GM13977 (cell line): ENCODE measurements at regions not wholly inside any gene's neighbourhood (a gene's known extent, or its start where the extent isn't known, plus 50 kb on each side); places are given as distances from the start of the nearest gene placed in this dataset.

Experiments
- DNase-seq: peaks from one replicate; pipeline ENCODE4 v3.0.0; 2012; ENCODE audit warnings: low spot score
- in situ Hi-C: fragments of 300-500 bp; cut with MboI; formaldehyde crosslinking; loops from one replicate; pipeline ENCODE4 v1.12.0; 2022; ENCODE audit warnings: low sequenced_read_pairs, low pct_unique_long_range_greater_than_20kb, mixed read lengths, inconsistent platforms; ENCODE audit not compliant: unreplicated experiment
- TF ChIP-seq, protein P1 (sequence below): IDR thresholded peaks from 2 replicates; pipeline ENCODE4 v1.5.1; 2012; ENCODE audit warnings: mild to moderate bottlenecking, control low read depth; ENCODE audit not compliant: insufficient read depth; ENCODE audit errors: extremely low read depth, missing control alignments

DNA sequence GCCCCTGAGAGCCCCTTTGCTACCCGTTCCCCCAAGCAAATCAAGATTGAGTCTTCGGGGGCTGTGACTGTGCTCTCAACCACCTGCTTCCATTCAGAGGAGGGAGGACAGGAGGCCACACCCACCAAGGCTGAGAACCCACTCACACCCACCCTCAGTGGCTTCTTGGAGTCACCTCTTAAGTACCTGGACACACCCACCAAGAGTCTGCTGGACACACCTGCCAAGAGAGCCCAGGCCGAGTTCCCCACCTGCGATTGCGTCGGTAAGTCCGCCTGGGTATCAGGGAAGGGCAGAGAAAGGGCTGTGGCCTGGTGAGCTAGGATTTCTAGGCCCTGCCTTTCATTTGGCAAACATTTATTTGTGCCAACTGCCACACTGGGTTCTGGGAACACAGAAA is 63.4 kb downstream of the TET3 start:
- in situ Hi-C loops, result no loop called here
- TF ChIP-seq, protein P1, sequence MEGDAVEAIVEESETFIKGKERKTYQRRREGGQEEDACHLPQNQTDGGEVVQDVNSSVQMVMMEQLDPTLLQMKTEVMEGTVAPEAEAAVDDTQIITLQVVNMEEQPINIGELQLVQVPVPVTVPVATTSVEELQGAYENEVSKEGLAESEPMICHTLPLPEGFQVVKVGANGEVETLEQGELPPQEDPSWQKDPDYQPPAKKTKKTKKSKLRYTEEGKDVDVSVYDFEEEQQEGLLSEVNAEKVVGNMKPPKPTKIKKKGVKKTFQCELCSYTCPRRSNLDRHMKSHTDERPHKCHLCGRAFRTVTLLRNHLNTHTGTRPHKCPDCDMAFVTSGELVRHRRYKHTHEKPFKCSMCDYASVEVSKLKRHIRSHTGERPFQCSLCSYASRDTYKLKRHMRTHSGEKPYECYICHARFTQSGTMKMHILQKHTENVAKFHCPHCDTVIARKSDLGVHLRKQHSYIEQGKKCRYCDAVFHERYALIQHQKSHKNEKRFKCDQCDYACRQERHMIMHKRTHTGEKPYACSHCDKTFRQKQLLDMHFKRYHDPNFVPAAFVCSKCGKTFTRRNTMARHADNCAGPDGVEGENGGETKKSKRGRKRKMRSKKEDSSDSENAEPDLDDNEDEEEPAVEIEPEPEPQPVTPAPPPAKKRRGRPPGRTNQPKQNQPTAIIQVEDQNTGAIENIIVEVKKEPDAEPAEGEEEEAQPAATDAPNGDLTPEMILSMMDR, result no peak

DNA sequence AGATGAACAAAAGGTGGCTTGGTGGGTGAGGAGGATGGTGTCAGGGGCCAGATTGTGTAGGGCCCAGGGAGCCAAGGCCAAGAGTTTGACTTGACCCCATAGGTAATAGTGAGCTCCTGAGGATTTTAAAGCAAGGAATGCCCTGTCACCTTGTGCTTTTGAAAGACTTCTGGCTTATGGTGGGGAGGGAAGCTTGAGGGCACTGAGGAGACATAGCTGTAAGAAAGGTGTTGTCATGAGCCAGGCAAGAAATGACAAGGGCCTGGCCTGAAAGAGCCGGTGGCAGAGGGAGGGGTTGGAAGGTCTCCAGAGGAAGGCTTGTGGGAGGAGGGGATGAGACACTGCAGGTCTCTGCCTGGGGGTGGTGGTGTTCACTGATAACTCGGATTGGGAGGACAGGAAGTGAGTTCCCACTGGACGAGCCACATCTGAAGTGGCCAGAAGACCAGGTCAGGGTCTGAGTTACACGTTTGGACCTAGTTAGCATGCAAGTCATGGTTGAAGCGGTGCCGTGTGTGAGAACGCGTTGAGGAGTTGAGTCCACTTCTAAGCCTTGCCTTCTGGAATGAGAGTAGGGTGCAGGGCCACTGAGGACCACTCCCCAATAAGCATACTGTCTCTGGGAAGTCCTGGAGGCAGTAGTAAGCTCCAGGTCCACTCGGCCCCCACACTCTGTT is 64.3 kb downstream of the TET3 start:
- DNase-seq, result no peak
- in situ Hi-C loops, result no loop called here
- TF ChIP-seq, protein P1, result no peak

More for the DNA sequence above, 63.4 kb downstream of the TET3 start:
- DNase-seq, result no peak

DNA sequence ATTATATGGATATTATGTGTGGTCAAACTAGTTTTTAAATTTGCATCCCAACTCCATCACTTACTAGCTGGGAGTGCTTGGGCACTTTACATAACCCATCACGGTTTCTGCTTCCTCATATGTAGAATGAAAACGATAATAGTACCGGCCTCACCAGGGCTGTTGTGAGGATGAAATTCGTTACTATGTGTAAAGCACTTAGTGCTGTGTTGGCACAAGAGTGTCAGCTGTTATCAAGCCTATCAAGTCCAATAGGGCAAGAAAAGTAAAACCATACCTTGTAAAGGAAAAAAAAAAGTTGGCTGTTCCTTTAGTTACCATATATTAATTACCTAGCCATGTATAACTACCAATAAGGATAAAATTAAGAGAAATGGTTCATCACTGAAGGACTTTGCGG is 65.4 kb downstream of the TET3 start:
- TF ChIP-seq, protein P1, result no peak
- no peak for DNase-seq
- in situ Hi-C loops, result no loop called here

DNA sequence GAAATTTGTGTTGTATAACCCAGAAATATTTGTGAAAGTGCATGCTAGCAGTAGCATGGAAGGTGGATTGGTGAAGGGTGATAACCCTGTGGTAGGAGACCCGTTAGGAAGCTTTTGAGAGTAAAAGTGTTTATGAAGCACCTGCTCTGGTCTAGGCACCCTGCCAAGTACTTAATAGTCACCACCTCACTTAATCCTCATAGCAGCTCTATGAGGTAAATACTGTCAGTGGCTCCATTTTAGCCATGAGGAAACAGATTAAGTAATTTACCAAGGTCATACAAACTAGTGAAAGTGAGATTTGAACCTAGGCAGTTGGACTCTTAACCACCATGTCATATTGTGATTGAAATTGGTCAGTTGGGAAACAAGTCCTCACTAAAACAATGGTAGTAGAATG is 66.8 kb downstream of the TET3 start:
- TF ChIP-seq, protein P1, result no peak
- in situ Hi-C loops, result no loop called here
- DNase-seq, result no peak

DNA sequence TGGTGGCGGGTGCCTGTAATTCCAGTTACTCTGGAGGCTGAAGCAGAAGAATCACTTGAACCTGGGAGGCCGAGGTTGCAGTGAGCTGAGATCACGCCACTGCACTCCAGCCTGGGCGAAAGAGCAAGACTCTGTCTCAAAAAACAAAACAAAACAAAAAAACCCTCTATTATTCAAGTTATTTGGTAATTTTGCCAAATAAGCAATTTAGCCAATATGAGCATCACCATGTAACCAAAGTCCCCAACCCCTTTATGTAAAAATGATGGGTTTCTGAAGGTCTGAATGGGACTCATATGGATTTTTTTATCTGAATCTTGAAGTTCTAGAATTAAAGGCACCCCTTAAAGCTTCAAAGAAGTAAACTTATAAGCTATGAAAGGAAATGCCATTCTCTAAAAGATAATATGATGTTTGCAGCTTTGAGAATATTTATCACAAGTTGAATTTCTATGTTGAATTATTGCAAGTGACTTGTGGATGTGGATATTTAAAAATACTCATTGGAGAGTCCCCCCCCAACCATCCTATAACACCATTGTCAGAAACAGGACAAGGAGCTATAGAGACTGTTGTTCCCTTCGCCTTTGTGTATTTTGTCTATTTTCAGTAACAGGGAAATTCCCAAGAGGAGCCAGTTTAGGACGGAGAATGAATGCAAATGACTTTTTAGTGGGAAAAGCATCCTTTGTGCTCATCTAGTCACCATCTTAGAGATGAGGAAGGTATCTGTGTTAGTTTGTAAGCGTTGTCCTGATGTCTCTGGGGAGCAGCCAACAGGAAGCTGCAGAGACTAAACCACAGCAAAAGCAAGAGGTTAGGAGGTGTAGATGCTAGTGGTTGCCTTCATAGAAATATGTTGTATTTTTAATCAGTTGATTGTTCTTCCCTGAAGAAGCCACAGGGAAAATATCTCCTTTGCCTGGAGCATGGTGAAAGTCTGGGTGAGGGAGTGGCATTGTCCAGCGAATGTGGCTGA is 68.3 kb downstream of the TET3 start:
- in situ Hi-C loops, result no loop called here
- DNase-seq, result no peak
- TF ChIP-seq, protein P1, result no peak

DNA sequence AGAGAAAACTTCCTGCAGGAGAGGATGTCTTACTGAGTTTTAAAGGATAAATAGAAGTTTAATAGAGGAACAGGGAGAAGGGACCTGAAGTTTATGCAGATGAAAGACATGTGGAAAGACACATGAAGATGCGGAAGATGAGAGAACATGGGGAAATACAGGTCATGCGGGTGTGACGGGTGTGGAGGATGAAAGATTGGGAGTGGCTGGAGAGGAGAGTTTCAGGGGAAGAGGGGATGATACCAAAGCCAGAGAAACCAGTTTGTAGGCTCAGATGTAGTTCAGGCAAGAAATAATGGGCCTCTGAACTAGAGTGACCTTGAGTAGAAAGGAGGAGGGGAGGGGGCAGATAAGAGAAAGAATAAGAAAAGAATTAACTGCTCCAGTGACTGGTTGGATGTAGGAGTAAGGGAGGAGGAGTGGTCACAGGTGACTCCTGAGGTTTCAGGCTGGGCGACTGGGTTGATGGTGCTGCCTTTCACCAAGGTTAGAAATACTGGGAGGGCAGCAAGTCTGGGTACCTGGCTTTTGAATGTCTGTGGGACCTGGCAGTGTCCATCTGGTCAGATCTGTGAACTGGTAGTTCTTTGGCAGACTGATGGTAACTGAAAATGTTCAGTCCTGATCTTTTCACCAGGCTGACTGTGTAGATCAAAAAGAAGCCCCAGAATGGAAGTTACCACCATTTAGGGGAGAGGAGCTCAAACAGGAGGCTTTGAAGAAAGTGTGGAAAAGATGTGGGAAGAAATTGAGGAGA is 69.4 kb downstream of the TET3 start:
- TF ChIP-seq, protein P1, result no peak
- no peak for DNase-seq
- in situ Hi-C loops, result no loop called here
